ENCODE measurements at regions not wholly inside any gene's neighbourhood (a gene's known extent, or its start where the extent isn't known, plus 50 kb on each side); places are given as distances from the start of the nearest gene placed in this dataset.

DNA sequence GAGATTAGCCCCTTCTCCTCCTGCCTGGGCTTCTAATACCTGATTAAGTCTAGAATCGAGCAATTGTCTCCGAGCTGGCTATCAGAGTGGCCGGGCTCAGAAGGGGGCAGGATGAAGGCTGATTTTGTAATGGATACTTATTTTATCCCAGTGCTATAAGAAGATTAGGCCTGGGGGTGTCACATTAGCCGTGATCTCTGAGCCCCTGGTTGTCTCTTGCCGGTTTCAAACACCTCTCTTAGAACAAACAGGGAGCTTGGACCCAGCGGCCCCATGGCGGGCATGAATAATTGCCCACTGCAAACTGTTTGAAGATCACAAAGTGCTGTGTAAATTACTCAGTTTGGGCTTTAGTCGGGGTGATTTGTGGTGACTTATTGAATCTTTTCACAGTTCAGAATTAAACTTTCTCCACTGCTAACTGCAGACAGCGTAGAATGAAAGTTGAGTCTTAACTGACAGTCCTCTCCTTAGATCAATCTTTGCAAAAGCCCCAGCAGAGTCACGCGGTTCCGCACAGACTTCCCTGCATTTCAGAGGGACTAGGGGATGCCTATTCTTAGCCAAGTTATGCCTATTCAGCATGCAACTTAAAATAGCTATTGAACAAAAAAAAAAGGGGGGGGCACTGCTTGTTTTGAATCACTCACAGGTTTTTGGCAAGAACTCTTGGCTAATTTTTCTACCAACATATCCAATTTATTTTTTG is 200.6 kb upstream of the IRX1 start:
- H3K4me3 ChIP-seq (ENCODE audit: low read depth, low read length): no peak overlapping the region
- TF ChIP-seq, protein P1, sequence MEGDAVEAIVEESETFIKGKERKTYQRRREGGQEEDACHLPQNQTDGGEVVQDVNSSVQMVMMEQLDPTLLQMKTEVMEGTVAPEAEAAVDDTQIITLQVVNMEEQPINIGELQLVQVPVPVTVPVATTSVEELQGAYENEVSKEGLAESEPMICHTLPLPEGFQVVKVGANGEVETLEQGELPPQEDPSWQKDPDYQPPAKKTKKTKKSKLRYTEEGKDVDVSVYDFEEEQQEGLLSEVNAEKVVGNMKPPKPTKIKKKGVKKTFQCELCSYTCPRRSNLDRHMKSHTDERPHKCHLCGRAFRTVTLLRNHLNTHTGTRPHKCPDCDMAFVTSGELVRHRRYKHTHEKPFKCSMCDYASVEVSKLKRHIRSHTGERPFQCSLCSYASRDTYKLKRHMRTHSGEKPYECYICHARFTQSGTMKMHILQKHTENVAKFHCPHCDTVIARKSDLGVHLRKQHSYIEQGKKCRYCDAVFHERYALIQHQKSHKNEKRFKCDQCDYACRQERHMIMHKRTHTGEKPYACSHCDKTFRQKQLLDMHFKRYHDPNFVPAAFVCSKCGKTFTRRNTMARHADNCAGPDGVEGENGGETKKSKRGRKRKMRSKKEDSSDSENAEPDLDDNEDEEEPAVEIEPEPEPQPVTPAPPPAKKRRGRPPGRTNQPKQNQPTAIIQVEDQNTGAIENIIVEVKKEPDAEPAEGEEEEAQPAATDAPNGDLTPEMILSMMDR (IDR thresholded peaks at IDR 0.05; ENCODE audit: insufficient read depth, low read length, missing control alignments): no peak
- ChIA-PET CTCF (no interaction called here), POLR2A (no interaction called here)
- no peak for DNase-seq (ENCODE audit: low read depth, low spot score)

DNA sequence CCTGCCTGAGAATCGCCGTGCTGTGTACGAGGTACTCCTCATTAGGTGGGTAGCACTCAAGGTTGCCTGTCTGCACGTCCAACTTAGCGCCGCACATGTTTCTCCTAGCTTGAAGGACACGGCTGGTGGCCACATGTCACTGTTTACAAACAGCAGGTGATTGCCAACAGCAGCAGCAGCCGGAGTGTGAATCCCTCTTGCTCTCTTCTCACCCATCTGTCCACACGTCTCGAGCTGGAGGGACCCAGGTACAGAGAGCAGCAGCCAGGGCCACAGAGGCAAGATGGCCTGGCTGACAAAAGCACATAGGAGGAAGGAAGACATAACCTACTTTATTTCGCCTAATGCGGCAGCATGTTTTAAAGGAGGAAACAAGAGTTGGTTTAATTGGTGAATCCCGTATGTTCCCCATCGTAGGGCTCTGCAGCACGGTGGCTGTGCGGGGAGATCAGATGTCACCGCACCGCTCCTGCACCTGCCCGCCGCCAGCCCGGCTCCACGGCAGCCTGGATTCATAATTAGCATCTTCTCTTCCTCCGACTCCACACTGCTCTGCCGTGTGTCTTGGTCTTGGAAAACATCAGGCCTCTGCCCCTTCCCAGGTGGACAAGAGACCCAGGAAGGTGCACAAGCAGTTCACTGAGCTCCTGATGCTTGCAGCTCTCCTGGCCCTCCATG is 201.6 kb upstream of the IRX1 start:
- ChIA-PET CTCF (no interaction called here), POLR2A (no interaction called here)
- no peak for DNase-seq (ENCODE audit: low read depth, low spot score)
- H3K4me3 ChIP-seq (ENCODE audit: low read depth, low read length): no peak overlapping the region
- TF ChIP-seq, protein P1 (IDR thresholded peaks at IDR 0.05; ENCODE audit: insufficient read depth, low read length, missing control alignments): no peak

DNA sequence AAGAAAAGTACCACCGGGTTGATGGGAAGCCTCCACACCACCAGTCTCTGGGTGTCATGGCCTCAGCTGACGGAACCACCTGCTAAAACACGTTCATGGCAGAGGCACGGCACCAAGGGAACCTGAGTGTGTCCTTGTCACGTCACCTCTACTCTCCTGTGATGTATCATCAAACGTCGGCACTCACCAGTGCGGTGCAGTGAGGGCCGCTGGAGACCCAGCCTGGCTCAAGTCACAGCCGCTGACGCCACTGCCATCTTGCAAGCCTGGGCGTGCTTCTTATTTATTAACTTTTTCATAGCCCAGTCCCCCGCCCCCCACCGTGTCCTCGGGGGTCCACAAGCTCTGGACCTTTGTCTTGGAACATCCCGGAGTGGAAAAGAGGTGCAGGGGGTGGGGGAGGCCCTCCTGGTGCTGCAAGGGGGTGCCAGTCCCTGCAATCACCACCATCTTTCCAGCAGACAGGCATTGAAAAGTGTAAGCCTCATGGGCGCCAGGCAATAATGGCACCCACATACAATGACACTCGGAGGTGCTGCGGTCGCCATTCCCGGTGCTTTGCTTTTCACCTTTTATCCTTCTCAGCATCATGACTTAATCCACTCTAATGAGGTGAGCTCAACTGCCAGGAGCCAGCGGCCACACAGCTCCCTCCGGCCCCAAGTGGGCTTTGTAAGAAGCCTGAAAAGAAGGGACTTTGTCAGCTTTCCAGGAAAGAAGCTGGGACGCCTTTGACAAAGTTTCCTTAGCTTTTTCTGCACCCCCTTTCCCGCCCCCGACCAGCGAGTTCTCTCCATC is 202.3 kb upstream of the IRX1 start:
- no peak overlapping the region for H3K4me3 ChIP-seq (ENCODE audit: low read depth, low read length)
- DNase-seq (ENCODE audit: low read depth, low spot score): no peak
- TF ChIP-seq, protein P1 (IDR thresholded peaks at IDR 0.05; ENCODE audit: insufficient read depth, low read length, missing control alignments): no peak
- ChIA-PET CTCF (no interaction called here), POLR2A (no interaction called here)

DNA sequence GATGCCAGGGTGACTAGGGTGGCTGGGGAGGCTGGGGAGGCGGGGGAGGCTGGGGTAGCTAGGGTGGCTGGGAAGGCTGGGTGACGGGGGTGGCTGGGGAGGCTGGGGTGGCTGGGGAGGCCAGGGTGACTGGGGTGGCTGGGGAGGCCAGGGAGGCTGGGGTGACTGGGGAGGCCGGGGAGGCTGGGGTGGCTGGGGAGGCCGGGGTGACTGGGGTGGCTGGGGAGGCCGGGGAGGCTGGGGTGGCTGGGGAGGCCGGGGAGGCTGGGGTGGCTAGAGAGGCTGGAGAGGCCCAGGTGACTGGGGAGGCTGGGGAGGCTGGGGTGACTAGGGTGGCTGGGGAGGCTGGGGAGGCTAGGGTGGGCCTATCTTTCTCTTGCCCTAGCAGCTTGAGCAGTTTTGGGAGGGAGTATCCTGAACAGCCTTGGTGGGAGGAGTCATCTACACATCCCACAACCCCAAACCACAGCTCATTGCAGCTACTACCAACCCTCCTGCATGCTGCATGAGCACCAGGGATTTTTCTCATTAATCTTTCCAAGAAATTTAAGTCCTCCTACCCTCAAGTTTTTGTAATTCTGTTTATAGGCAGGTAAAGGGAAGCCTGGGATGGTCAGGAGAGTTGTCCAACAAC is 203.2 kb upstream of the IRX1 start:
- no peak overlapping the region for H3K4me3 ChIP-seq (ENCODE audit: low read depth, low read length)
- ChIA-PET CTCF (no interaction called here), POLR2A (no interaction called here)
- TF ChIP-seq, protein P1 (IDR thresholded peaks at IDR 0.05; ENCODE audit: insufficient read depth, low read length, missing control alignments): no peak
- DNase-seq (ENCODE audit: low read depth, low spot score): no peak

DNA sequence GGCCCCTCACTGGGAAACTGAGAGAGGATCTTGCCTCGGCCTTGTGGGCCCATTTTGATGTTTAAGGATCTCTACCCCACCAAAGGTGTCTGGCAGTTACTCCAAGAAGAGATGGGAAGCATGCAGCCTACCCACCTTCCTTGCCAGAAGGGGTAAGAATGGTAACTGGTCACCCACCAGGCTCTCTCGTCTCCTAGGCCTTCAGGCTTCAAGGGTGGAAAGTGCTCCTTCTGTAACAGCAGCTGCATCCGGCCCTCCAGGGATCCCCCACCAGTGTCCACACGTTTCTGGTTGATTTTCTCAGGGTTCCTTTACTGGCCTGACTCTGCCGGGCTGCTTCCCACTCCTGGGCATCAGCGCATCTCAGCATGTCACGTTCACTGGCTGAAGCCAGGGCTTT is 204.4 kb upstream of the IRX1 start:
- ChIA-PET POLR2A (no interaction called here), CTCF (no interaction called here)
- no peak overlapping the region for H3K4me3 ChIP-seq (ENCODE audit: low read depth, low read length)
- TF ChIP-seq, protein P1 (IDR thresholded peaks at IDR 0.05; ENCODE audit: insufficient read depth, low read length, missing control alignments): no peak
- no peak for DNase-seq (ENCODE audit: low read depth, low spot score)
